ENCODE measurements at regions not wholly inside any gene's neighbourhood (a gene's known extent, or its start where the extent isn't known, plus 50 kb on each side); places are given as distances from the start of the nearest gene placed in this dataset.

DNA sequence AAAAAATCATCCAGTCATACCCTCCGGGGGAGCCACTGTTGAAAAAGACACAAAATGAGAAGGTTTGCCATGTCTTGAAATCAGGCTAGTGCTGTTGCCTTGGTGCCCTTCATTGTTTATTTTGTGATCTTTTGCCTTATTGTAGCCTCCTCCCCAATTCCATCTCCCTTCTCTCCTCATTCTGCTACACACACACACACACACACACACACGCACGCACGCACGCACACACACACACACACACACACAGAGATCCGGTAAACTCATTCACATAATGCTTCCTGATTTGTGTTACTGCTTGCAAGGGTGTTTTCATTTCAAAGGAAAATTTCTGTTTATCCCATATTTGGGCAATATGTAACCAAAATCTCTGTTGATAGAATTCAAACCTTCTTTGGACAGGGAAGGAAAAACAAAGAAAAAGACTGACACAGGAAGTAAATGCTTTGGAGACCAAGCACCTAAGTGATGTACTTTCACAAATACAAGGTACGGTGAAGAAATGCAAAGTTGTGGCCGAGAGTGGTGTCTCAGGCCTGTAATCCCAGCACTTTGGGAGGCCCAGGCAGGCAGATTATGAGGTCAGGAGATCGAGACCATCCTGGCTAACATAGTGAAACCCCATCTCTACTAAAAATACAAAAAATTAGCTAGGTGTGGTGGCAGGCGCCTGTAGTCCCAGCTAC lies 141.1 kb upstream of the CDK13 start:
- TF ChIP-seq, protein P1, sequence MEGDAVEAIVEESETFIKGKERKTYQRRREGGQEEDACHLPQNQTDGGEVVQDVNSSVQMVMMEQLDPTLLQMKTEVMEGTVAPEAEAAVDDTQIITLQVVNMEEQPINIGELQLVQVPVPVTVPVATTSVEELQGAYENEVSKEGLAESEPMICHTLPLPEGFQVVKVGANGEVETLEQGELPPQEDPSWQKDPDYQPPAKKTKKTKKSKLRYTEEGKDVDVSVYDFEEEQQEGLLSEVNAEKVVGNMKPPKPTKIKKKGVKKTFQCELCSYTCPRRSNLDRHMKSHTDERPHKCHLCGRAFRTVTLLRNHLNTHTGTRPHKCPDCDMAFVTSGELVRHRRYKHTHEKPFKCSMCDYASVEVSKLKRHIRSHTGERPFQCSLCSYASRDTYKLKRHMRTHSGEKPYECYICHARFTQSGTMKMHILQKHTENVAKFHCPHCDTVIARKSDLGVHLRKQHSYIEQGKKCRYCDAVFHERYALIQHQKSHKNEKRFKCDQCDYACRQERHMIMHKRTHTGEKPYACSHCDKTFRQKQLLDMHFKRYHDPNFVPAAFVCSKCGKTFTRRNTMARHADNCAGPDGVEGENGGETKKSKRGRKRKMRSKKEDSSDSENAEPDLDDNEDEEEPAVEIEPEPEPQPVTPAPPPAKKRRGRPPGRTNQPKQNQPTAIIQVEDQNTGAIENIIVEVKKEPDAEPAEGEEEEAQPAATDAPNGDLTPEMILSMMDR (IDR thresholded peaks at IDR 0.05; ENCODE audit: control extremely low read depth, extremely low read depth, low read depth, missing control alignments): no peak
- DNase-seq (ENCODE audit: extremely low spot score): no peak
- CTCF ChIA-PET: no interaction called here
- POLR2A ChIA-PET: no interaction called here

DNA sequence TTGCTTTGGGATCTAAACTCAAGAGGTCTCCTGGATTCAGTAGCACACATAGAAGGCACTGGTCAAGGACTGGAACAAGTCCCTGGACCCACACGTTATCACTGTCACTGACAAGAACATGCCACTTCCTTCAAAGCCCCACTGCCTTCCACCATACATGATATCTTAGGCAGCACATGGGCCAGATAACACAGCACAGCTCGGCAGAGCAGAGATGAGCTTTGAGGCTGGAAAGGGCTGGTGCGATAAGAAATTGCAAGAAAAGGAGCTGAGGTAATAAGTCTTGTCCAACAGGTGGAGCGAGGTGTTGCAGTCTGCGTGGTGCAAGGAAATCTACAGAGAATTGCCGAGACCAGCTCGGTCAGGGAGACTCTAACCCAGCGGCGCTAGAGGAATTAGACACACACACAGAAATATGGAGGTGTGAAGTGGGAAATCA lies 139.8 kb upstream of the CDK13 start:
- CTCF ChIA-PET: interaction anchor here (1.4 kb wide), 1 partner anchor 30 kb away, joined by 3 read pairs; no protein-coding TSS in a partner anchor
- TF ChIP-seq, protein P1 (IDR thresholded peaks at IDR 0.05; ENCODE audit: control extremely low read depth, extremely low read depth, low read depth, missing control alignments): no peak

DNA sequence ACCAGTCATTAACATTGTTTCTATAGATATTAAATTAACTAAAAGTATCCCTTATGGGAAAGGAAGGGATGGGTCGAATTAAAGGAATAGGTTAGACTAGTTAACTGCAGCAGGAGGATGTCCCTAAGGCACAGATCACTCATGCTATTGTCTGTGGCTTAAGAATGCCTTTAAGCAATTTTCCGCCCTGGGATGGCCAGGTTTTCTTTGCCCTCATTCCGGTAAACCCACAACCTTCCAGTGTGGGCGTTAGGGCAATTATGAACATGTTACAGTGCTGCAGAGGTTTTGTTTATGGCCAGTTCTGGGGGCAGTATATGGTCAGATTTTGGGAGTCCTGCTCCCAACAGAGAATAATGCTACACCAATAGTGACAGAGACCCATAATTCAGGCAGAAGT lies 139.3 kb upstream of the CDK13 start:
- TF ChIP-seq, protein P1 (IDR thresholded peaks at IDR 0.05; ENCODE audit: control extremely low read depth, extremely low read depth, low read depth, missing control alignments): no peak

More for the DNA sequence above, 139.8 kb upstream of the CDK13 start:
- DNase-seq (ENCODE audit: extremely low spot score): no peak
- POLR2A ChIA-PET: no interaction called here

DNA sequence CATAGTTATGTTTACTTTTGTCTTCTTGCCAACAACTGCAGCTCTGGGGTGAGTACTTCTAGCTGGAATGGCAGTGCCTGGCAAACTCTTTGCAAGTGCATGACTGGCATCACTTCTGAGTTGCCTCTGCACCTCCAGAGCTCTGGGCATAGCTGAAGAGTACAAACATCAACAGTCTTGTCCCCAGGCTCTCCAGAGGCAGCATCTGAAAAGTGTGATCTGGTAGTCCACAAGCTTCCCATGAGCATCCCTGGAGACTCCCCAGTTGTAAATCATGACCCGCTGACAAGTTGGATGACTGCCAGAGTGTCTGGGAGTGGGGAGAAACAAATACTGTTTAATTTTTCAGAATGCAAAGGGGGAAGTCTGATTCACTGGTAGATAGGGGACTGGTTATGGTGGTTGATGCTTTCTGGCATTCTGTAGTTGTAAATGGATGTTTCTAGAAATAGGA lies 138.9 kb upstream of the CDK13 start:
- POLR2A ChIA-PET: no interaction called here
- DNase-seq (ENCODE audit: extremely low spot score): no peak
- CTCF ChIA-PET: interaction anchor here (1.4 kb wide), 1 partner anchor 29 kb away, joined by 3 read pairs; no protein-coding TSS in a partner anchor
- TF ChIP-seq, protein P1 (IDR thresholded peaks at IDR 0.05; ENCODE audit: control extremely low read depth, extremely low read depth, low read depth, missing control alignments): no peak

More for the DNA sequence above, 139.3 kb upstream of the CDK13 start:
- POLR2A ChIA-PET: no interaction called here
- DNase-seq (ENCODE audit: extremely low spot score): no peak
- CTCF ChIA-PET: interaction anchor here (1.4 kb wide), 1 partner anchor 29 kb away, joined by 3 read pairs; no protein-coding TSS in a partner anchor

DNA sequence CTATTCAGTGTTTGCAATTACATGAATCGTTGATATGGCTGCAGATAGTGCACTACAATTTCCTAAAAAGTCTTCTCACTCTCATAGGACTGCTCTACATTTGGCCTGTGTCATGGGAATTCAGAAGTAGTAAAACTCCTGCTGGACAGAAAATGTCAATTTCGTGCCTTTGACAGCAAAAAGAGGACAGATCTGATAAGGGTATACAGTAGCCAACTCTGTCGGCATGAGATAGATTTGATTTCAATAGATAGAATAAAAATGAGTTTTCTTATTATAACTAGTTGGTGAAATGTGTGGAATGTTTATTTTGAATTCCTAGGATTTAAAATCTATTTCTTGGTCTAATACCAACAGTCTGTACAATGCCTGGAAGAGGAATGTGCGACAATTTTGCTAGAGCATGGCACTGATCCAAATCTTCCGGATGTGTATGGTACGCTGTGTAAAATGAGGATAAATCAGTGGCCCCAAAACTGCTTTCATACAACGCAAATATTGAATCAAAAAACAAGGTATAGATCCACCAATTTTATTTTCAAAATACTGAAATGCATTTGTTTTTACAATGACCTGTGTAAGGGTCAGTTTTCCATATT lies 133.5 kb upstream of the CDK13 start:
- ChIA-PET CTCF (no interaction called here), POLR2A (no interaction called here)
- TF ChIP-seq, protein P1 (IDR thresholded peaks at IDR 0.05; ENCODE audit: control extremely low read depth, extremely low read depth, low read depth, missing control alignments): no peak
- no peak for DNase-seq (ENCODE audit: extremely low spot score)

DNA sequence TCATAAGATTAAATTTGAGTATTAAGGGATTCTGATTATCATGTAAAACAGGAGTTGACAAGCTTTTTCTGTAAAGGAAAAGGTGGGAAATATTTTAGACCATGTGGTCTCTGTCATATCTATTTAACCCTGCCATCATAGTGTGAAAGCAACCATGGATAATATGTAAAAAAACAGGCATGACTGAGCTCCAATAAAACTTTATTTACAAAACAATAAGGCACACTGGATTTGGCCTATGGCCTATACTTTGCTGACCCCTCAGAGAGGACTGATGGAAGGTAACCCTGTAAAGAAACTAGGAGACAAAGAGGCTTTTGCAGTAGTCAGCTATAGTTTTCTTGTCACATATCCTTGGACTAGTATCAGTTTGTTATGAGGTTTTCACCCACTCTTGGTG lies 130.5 kb upstream of the CDK13 start:
- TF ChIP-seq, protein P1 (IDR thresholded peaks at IDR 0.05; ENCODE audit: control extremely low read depth, extremely low read depth, low read depth, missing control alignments): no peak
- no peak for DNase-seq (ENCODE audit: extremely low spot score)
- CTCF ChIA-PET: interaction anchor here (0.8 to 1.3 kb wide), 2 partner anchors 11 to 12 kb away, joined by 3 to 4 read pairs; no protein-coding TSS in a partner anchor
- POLR2A ChIA-PET: no interaction called here

Data from GM10248 (cell line).